Ramos (cell line): ENCODE measurements at regions not wholly inside any gene's neighbourhood (a gene's known extent, or its start where the extent isn't known, plus 50 kb on each side); places are given as distances from the start of the nearest gene placed in this dataset.
"Not testable (repeated sequence)": the region's sequence is repeated elsewhere in the genome, so short reads cannot be mapped to it uniquely, and the experiment has no call there.

Source experiments
- in situ Hi-C: fragments of 300-500 bp; cut with MboI; formaldehyde crosslinking; loops from one replicate; pipeline ENCODE4 v1.14.3; 2022; ENCODE audit warnings: low sequenced_read_pairs; ENCODE audit not compliant: unreplicated experiment

- in situ Hi-C loops = no loop called here
Measured at GRCh38 chr5:106660681-106661080, 1010.1 kb downstream of the EFNA5 start.

DNA sequence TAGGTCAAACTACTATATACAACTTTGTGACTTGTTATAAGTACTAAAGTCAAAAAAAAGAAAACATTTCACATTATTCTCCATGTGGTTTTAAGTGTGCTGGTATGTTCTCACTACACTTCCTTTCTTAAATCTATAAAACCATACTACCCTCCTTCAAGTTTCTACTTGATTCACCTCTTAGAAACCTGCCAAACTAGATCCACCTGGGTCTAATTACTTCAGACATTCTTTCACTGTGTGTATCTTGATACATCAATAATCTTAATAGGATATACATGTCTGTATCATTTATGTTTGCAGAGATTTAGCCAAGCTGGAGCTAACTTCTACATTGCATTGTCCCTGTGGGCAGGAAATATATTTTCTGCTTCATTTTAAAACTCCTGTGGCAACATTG lies 1012.6 kb downstream of the EFNA5 start:
- in situ Hi-C loops = no loop called here

DNA sequence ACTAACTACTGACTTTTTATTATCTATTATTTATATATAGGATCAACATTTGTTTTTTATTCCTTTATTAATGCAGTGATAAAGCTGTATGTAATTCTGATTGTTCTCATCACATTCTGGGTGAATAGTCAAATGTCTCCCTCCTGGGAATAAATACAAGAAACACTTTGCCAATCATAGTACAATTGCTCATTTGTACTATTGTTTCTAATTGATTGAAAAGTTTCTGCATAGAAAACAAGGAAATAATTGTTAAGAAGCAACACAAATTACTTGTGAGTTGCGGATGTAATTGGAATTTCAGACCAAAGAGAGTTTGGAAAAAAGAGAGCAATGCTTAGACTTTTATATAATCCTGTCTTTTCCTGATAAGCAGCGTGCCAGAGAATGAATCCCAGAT lies 1013.9 kb downstream of the EFNA5 start:
- in situ Hi-C loops = no loop called here

DNA sequence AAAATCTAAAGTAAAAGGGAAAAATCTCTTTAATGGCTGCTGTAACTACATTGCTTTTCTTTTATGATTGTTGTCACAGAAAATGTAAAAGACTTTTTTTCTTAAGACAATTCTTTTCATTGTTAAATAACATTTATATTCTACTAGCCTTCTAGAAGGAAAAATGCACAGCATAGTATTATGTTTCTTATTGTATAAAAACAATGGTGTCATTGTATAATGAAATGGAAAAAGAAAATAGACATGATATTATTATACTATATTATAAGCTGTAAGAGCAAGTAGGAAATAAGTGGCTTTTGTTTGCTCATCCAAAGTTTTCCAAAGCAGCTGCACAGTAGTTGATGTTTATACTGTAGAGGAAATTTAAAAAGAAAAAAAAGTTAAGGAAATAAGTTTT lies 1021.7 kb downstream of the EFNA5 start:
- in situ Hi-C loops = no loop called here

GRCh38 chr5:106648401-106648800 lies 1022.3 kb downstream of the EFNA5 start:
- in situ Hi-C loops = no loop called here

- in situ Hi-C loops = no loop called here
Measured at GRCh38 chr5:106646106-106646505, 1024.6 kb downstream of the EFNA5 start.

GRCh38 chr5:106640511-106640910 lies 1030.2 kb downstream of the EFNA5 start:
- in situ Hi-C loops = no loop called here

GRCh38 chr5:106639488-106639887 lies 1031.2 kb downstream of the EFNA5 start:
- in situ Hi-C loops = no loop called here

DNA sequence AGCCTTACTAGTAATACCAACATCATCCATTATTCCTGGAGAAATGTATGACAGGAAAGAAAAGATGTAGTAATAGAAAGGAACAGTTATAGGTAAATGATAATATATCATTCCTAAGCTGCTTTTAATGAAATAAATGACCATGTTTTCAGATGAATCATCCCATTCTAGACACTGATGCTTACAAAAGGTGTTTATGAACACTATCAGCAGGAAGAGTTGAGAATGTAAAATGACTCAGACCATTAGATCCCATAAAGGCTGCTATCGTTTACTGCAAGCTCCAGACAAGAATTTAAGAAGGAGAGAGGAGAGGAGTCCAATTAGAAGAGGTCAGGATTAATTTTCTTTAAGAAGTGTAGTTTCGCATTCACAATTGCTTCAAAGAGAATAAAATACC lies 1033.5 kb downstream of the EFNA5 start:
- in situ Hi-C loops = no loop called here

GRCh38 chr5:106634375-106634774 lies 1036.4 kb downstream of the EFNA5 start:
- in situ Hi-C loops = no loop called here

DNA sequence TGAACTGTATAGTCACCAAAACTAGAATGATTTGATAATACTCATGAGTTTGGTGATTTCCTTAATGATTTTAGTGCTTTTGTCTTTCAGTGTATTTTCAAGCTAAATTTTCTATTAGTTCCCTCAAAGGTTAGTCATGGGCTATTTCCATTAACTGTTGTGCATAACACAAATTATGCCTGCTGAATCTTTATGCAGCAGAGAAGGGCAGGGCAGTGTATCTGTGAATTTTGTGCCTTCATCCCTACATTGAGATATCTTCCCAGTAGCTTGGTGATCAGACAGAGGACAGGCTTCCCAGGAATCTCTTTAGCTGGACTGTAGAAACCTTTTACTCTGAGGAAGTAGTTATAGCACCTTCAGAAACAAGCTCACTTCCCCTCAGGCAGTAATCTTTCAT lies 1036.9 kb downstream of the EFNA5 start:
- in situ Hi-C loops = no loop called here

- in situ Hi-C loops = not testable (repeated sequence)
Measured at GRCh38 chr5:106628456-106628855, 1042.3 kb downstream of the EFNA5 start.

DNA sequence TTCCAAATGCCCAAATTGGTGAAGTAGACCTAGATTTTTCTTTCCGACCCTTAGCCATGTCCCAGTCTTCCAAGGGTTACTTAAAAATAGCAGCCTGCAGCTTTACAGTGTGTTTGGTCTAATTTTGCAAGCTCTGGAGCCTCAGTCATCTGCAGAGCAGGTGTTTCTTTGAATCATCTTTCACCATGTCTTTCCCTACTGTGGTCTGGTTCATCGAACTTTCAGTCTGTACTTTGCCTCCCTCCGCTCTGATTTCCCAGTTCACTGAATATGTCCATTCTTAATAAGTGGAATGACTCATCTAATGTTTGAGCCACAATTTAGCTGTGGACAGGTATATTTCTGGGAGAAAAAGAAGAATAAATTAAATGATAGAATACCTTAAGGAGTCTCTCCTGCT lies 1060.7 kb downstream of the EFNA5 start:
- in situ Hi-C loops = no loop called here

- in situ Hi-C loops = no loop called here
Measured at GRCh38 chr5:106601620-106602019, 1069.1 kb downstream of the EFNA5 start.

DNA sequence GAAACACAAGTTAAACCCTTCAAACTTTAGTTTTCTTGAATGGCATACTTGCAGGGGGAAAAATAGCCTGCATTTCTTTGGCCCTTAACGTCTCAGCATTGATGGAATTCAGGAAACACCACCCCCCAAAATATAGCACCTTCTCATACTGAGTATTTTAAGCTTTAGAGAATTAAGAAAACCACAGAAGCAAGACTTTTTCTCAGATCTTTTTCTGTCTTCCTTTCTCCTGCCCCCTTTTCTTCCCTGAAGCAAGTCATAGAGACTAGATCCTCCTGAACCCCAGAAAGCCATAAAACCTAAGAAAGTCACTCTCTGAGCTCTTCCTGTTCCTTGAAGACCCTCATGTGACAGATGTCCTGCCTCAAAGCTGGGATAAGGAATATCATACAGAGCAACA lies 1069.9 kb downstream of the EFNA5 start:
- in situ Hi-C loops = no loop called here

DNA sequence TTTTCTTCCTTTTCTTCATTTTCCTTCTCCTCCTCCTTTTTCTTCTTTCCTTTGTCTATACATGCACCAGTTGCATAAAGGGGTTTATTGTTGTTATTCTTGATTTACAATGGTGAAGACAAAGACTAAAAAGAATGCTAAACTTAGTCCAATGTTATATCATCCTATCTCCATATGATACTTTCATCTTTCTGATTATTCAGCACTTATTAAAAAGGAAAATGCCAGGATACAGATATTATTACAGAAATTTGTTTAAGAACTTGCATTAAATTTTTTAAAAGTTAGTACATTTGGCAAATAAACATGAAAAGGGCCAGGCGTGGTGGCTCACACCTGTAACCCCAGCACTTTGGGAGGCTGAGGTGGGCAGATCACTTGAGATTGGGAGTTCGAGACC lies 1074.9 kb downstream of the EFNA5 start:
- in situ Hi-C loops = no loop called here

DNA sequence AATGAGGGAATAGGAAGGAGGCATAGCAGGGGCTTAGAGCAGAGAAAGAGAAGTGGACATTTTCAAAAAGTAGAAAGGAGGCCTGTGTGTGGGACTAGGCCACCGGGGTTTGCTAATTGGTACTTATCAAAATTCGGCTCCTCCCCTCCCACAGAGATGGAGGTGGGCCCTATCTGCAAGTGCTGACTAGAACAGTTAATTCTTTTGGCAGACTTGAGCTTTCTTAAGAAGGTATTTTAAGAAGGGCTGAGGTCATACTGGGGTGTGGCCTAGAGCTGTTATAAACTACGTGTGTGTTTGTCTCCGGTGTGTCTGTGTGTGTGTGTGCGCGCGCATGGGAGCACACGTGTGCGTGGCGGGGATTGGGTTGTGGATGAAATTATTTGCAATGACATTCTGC lies 1086.5 kb downstream of the EFNA5 start:
- in situ Hi-C loops = no loop called here

DNA sequence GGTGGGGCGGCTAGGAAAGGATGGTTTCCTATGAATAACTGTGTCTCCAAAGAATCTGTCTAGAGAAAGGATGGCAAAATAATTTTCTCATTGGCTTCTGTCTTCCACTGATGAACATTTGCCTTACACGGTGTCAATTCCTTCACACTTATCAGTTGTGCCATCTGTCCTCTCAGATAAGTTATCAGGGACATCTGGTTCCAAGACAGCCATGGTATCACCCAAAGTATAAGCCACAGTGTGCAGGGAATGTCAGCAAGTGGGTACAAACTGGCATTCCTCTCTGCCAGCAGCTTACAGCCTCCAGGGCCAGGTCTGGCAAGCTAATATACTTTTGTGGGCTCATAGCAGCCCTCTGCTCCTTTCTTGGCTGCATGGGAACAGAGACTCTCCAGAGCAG lies 1092.0 kb downstream of the EFNA5 start:
- in situ Hi-C loops = no loop called here

GRCh38 chr5:106574820-106575219 lies 1095.9 kb downstream of the EFNA5 start:
- in situ Hi-C loops = no loop called here

GRCh38 chr5:106566031-106566430 lies 1104.7 kb downstream of the EFNA5 start:
- in situ Hi-C loops = no loop called here

DNA sequence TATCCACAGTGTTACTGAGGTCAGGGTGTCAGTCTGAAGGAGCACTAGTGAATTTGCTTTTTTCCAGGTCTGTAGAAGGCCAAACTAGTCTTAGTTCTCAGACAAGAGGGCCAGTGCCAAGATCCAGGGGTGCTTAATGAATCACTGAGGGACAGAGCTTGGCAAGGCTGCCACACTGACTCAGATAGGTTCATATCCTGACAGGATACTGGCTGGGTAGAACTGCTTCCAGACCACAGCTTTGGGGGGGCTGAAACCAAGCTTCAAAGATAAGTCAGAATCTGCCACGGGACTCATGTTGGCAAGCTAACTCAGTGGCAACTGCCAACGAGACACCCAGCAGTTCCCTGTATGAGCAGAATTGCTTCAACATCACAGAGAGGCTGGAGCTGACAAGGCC lies 1125.4 kb downstream of the EFNA5 start:
- in situ Hi-C loops = no loop called here

GRCh38 chr5:106543330-106543729 lies 1127.4 kb downstream of the EFNA5 start:
- in situ Hi-C loops = no loop called here

DNA sequence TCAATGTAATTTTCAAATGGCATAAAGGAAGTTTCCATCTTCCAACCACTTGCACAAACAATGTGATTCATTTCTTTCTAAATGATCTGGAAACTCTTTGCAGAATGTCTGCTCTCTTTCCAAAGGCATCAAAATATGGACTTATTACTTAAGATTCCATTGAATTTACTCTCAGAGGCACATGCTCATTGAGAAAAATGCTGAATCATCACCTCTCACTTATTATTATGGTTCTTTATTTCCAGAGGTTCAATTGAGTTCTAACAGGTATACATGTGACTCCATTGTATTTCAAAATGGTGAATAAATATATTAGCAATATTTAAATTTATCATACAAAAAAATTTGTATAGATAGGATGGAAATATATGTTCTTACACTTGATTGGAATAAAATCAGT lies 1140.6 kb downstream of the EFNA5 start:
- in situ Hi-C loops = no loop called here
